Vagina (tissue), 2 donors: ENCODE measurements at regions not wholly inside any gene's neighbourhood (a gene's known extent, or its start where the extent isn't known, plus 50 kb on each side); places are given as distances from the start of the nearest gene placed in this dataset.

Source experiments
- DNase-seq, 2 donors: peaks; one replicate each; pipeline ENCODE4 v3.0.0-alpha.2; 2017; ENCODE audit errors: extremely low spot score in 2 of 2
- H3K27ac ChIP-seq: fragments of 200-600 bp; sonication (generic); one replicate; pipeline ENCODE4 v1.5.1; 2019
- H3K27me3 ChIP-seq: fragments of 200-600 bp; sonication (generic); one replicate; pipeline ENCODE4 v1.5.1; 2019
- H3K36me3 ChIP-seq, 2 donors: fragments of 200-600 bp; sonication (generic); one replicate each; pipeline ENCODE4 v1.5.1; 2017 to 2019
- H3K4me1 ChIP-seq: fragments of 200-600 bp; sonication (generic); one replicate; pipeline ENCODE4 v1.5.1; 2019
- H3K4me3 ChIP-seq, 2 donors: fragments of 200-600 bp; sonication (generic); 1 replicate in 1 of 2; 2 replicates in 1 of 2; pipeline ENCODE4 v1.5.1; 2016 to 2019
- H3K9me3 ChIP-seq: fragments of 200-600 bp; sonication (generic); one replicate; pipeline ENCODE4 v1.5.1; 2019
- CTCF ChIP-seq, 3 experiments: fragments of 450-650 bp in 2 of 3; fragments of 200-600 bp in 1 of 3; sonication (generic) in 1 of 3; IDR thresholded peaks; one replicate each; pipeline ENCODE4 v1.5.1; 2017 to 2019; ENCODE audit warnings: antibody characterized with exemption in 3 of 3, mild to moderate bottlenecking in 2 of 3, moderate library complexity in 2 of 3
- POLR2A ChIP-seq, 2 donors: fragments of 450-650 bp; IDR thresholded peaks; one replicate each; pipeline ENCODE4 v1.6.1; 2017; ENCODE audit warnings: antibody characterized with exemption in 2 of 2, mild to moderate bottlenecking in 2 of 2, moderate library complexity in 2 of 2
- POLR2AphosphoS5 ChIP-seq, 2 donors: sonication (generic); formaldehyde crosslinking; IDR thresholded peaks; one replicate each; pipeline ENCODE4 v1.9.0; 2017; ENCODE audit warnings: antibody characterized with exemption in 2 of 2, mild to moderate bottlenecking in 2 of 2, low read depth in 1 of 2; ENCODE audit not compliant: insufficient read depth in 1 of 2
- intact Hi-C: fragments of 100-400 bp; cut with DNase I; formaldehyde crosslinking; loops from one replicate; pipeline ENCODE4 v1.15.1; 2023

GRCh38 chr2:74046441-74046840 lies 61.7 kb downstream of the TET3 start:
- H3K4me3 ChIP-seq: no peak overlapping the region
- H3K9me3 ChIP-seq: no peaks in the 10 kb centered on the region
- no peak overlapping the region for H3K27ac ChIP-seq
- TF ChIP-seq POLR2A (IDR thresholded peaks at IDR 0.05) (no peak), CTCF (IDR thresholded peaks at IDR 0.05) (no peak), POLR2AphosphoS5 (IDR thresholded peaks at IDR 0.05; ENCODE audit: insufficient read depth in 1 of 2, low read depth in 1 of 2) (no peak)
- DNase-seq: no peak
- no peaks in the 10 kb centered on the region for H3K27me3 ChIP-seq
- H3K4me1 ChIP-seq: no peaks in the 10 kb centered on the region
- intact Hi-C loops: no loop called here
- peaks cover 0 to 21% of the 10 kb centered on the region in 2 donors for H3K36me3 ChIP-seq

- no peaks in the 10 kb centered on the region for H3K9me3 ChIP-seq
- H3K4me3 ChIP-seq: no peak overlapping the region
- no peaks in the 10 kb centered on the region for H3K4me1 ChIP-seq
- peaks cover 0 to 21% of the 10 kb centered on the region in 2 donors for H3K36me3 ChIP-seq
- intact Hi-C loops: no loop called here
- no peak for DNase-seq
- H3K27me3 ChIP-seq: no peaks in the 10 kb centered on the region
- TF ChIP-seq CTCF (IDR thresholded peaks at IDR 0.05) (no peak), POLR2A (IDR thresholded peaks at IDR 0.05) (no peak), POLR2AphosphoS5 (IDR thresholded peaks at IDR 0.05; ENCODE audit: insufficient read depth in 1 of 2, low read depth in 1 of 2) (no peak)
- H3K27ac ChIP-seq: no peak overlapping the region
Observed at GRCh38 chr2:74047152-74047551, 62.4 kb downstream of the TET3 start.

- no peak for TF ChIP-seq POLR2AphosphoS5 (IDR thresholded peaks at IDR 0.05; ENCODE audit: insufficient read depth in 1 of 2, low read depth in 1 of 2)
- TF ChIP-seq CTCF (IDR thresholded peaks at IDR 0.05): no peak
- TF ChIP-seq POLR2A (IDR thresholded peaks at IDR 0.05): no peak
- Histone ChIP-seq H3K4me1 (no peaks in the 10 kb centered on the region), H3K27me3 (no peaks in the 10 kb centered on the region), H3K36me3 (peaks cover 0 to 21% of the 10 kb centered on the region in 2 donors), H3K27ac (no peak overlapping the region), H3K9me3 (no peaks in the 10 kb centered on the region), H3K4me3 (no peak overlapping the region)
- DNase-seq: no peak
- intact Hi-C loops: no loop called here
Observed at GRCh38 chr2:74048147-74048546, 63.4 kb downstream of the TET3 start.

- H3K9me3 ChIP-seq: no peaks in the 10 kb centered on the region
- H3K27ac ChIP-seq: no peak overlapping the region
- TF ChIP-seq CTCF (IDR thresholded peaks at IDR 0.05) (no peak), POLR2AphosphoS5 (IDR thresholded peaks at IDR 0.05; ENCODE audit: insufficient read depth in 1 of 2, low read depth in 1 of 2) (no peak), POLR2A (IDR thresholded peaks at IDR 0.05) (no peak)
- H3K27me3 ChIP-seq: no peaks in the 10 kb centered on the region
- H3K4me3 ChIP-seq: no peak overlapping the region
- H3K4me1 ChIP-seq: no peaks in the 10 kb centered on the region
- H3K36me3 ChIP-seq: peaks cover 0 to 21% of the 10 kb centered on the region in 2 donors
- no peak for DNase-seq
- intact Hi-C loops: no loop called here
Observed at GRCh38 chr2:74048843-74049519, 64.3 kb downstream of the TET3 start.

- Histone ChIP-seq H3K4me3 (no peak overlapping the region), H3K27me3 (no peaks in the 10 kb centered on the region), H3K36me3 (peaks cover 0 to 21% of the 10 kb centered on the region in 2 donors), H3K27ac (no peak overlapping the region), H3K4me1 (no peaks in the 10 kb centered on the region), H3K9me3 (no peaks in the 10 kb centered on the region)
- TF ChIP-seq POLR2AphosphoS5 (IDR thresholded peaks at IDR 0.05; ENCODE audit: insufficient read depth in 1 of 2, low read depth in 1 of 2): no peak
- DNase-seq: no peak
- intact Hi-C loops: no loop called here
Observed at GRCh38 chr2:74050151-74050550, 65.4 kb downstream of the TET3 start.
